ENCODE measurements at regions not wholly inside any gene's neighbourhood (a gene's known extent, or its start where the extent isn't known, plus 50 kb on each side); places are given as distances from the start of the nearest gene placed in this dataset.

- H3K4me1 Mint-ChIP-seq (ENCODE audit: low read depth) = no peaks in the 10 kb centered on the region
- H3K9me3 Mint-ChIP-seq = no peaks in the 10 kb centered on the region
- CTCF ChIA-PET = no interaction called here
Observed at GRCh38 chr5:155303120-155303519, 289.6 kb downstream of the KIF4B start.

GRCh38 chr5:155307229-155307628 lies 293.7 kb downstream of the KIF4B start:
- no peak overlapping the region for H3K27ac Mint-ChIP-seq
- ChIA-PET CTCF (no interaction called here), POLR2A (no interaction called here)
- H3K27me3 Mint-ChIP-seq = no peaks in the 10 kb centered on the region
- ATAC-seq (no peak), DNase-seq (no peak)
- H3K36me3 Mint-ChIP-seq (ENCODE audit: low read depth) = no peaks in the 10 kb centered on the region
- no peaks in the 10 kb centered on the region for H3K4me1 Mint-ChIP-seq (ENCODE audit: low read depth)
- TF ChIP-seq CTCF (IDR thresholded peaks at IDR 0.05) = no peak
- no peaks in the 10 kb centered on the region for H3K9me3 Mint-ChIP-seq
- intact Hi-C loops (cut with micrococcal nuclease) = no loop called here
- H3K4me3 Mint-ChIP-seq = no peak overlapping the region

More at GRCh38 chr5:155303120-155303519, 289.6 kb downstream of the KIF4B start:
- no peak for DNase-seq
- Mint-ChIP-seq H3K27ac (no peak overlapping the region), H3K4me3 (no peak overlapping the region), H3K36me3 (ENCODE audit: low read depth) (no peaks in the 10 kb centered on the region), H3K27me3 (no peaks in the 10 kb centered on the region)
- intact Hi-C loops (cut with micrococcal nuclease) = no loop called here
- POLR2A ChIA-PET = no interaction called here
- no peak for TF ChIP-seq CTCF (IDR thresholded peaks at IDR 0.05)
- no peak for ATAC-seq

GRCh38 chr5:155308289-155308688 lies 294.7 kb downstream of the KIF4B start:
- Mint-ChIP-seq H3K36me3 (ENCODE audit: low read depth) (no peaks in the 10 kb centered on the region), H3K4me1 (ENCODE audit: low read depth) (no peaks in the 10 kb centered on the region), H3K4me3 (no peak overlapping the region), H3K9me3 (no peaks in the 10 kb centered on the region), H3K27me3 (no peaks in the 10 kb centered on the region), H3K27ac (no peak overlapping the region)
- no peak for TF ChIP-seq CTCF (IDR thresholded peaks at IDR 0.05)
- ChIA-PET CTCF (no interaction called here), POLR2A (no interaction called here)
- intact Hi-C loops (cut with micrococcal nuclease) = no loop called here
- no peak for ATAC-seq
- no peak for DNase-seq

GRCh38 chr5:155309021-155309746 lies 295.6 kb downstream of the KIF4B start:
- ChIA-PET POLR2A (no interaction called here), CTCF (no interaction called here)
- H3K36me3 Mint-ChIP-seq (ENCODE audit: low read depth) = no peaks in the 10 kb centered on the region
- TF ChIP-seq CTCF (IDR thresholded peaks at IDR 0.05) = no peak
- intact Hi-C loops (cut with micrococcal nuclease) = no loop called here
- H3K27me3 Mint-ChIP-seq = no peaks in the 10 kb centered on the region
- no peak for ATAC-seq
- no peak for DNase-seq
- H3K4me3 Mint-ChIP-seq = no peak overlapping the region
- H3K27ac Mint-ChIP-seq = no peak overlapping the region
- H3K4me1 Mint-ChIP-seq (ENCODE audit: low read depth) = no peaks in the 10 kb centered on the region
- no peaks in the 10 kb centered on the region for H3K9me3 Mint-ChIP-seq

GRCh38 chr5:155311721-155312120 lies 298.2 kb downstream of the KIF4B start:
- no peaks in the 10 kb centered on the region for H3K9me3 Mint-ChIP-seq
- DNase-seq (no peak), ATAC-seq (no peak)
- intact Hi-C loops (cut with micrococcal nuclease) = no loop called here
- no peaks in the 10 kb centered on the region for H3K4me1 Mint-ChIP-seq (ENCODE audit: low read depth)
- no peak for TF ChIP-seq CTCF (IDR thresholded peaks at IDR 0.05)
- H3K36me3 Mint-ChIP-seq (ENCODE audit: low read depth) = no peaks in the 10 kb centered on the region
- no peak overlapping the region for H3K27ac Mint-ChIP-seq
- POLR2A ChIA-PET = no interaction called here
- H3K4me3 Mint-ChIP-seq = no peak overlapping the region
- H3K27me3 Mint-ChIP-seq = no peaks in the 10 kb centered on the region
- CTCF ChIA-PET = no interaction called here

All from activated CD8-positive, alpha-beta T cell treated with anti-CD3 and anti-CD28 coated beads for 36 hours (primary cell).